C4-2B (cell line): ENCODE measurements at regions not wholly inside any gene's neighbourhood (a gene's known extent, or its start where the extent isn't known, plus 50 kb on each side); places are given as distances from the start of the nearest gene placed in this dataset.

Experiments used
- H3K27ac ChIP-seq: fragments of 450-650 bp; 2 replicates; pipeline ENCODE4 v1.5.1; 2017
- CTCF ChIP-seq: fragments of 450-650 bp; conservative IDR thresholded peaks from 2 replicates; pipeline ENCODE4 v1.5.1; 2017; ENCODE audit warnings: mild to moderate bottlenecking
- ZFX ChIP-seq: fragments of 450-650 bp; IDR thresholded peaks from 2 replicates; pipeline ENCODE4 v1.6.1; 2017

GRCh38 chr11:29324328-29324727 is 692.5 kb downstream of the KCNA4 start:
- TF ChIP-seq ZFX (no peak), CTCF (no peak)
- H3K27ac ChIP-seq = no peak overlapping the region

GRCh38 chr11:29321293-29322132 is 695.3 kb downstream of the KCNA4 start:
- TF ChIP-seq CTCF = no peak
- TF ChIP-seq ZFX = no peak
- no peak overlapping the region for H3K27ac ChIP-seq

- TF ChIP-seq CTCF (no peak), ZFX (no peak)
- no peak overlapping the region for H3K27ac ChIP-seq
Measured at GRCh38 chr11:29320196-29320595, 696.6 kb downstream of the KCNA4 start.

GRCh38 chr11:29319210-29319609 is 697.6 kb downstream of the KCNA4 start:
- no peak overlapping the region for H3K27ac ChIP-seq

GRCh38 chr11:29318134-29318845 is 698.5 kb downstream of the KCNA4 start:
- TF ChIP-seq ZFX = no peak
- no peak for TF ChIP-seq CTCF

More at GRCh38 chr11:29319210-29319609, 697.6 kb downstream of the KCNA4 start:
- TF ChIP-seq CTCF (no peak), ZFX (no peak)

GRCh38 chr11:29317694-29318093 is 699.1 kb downstream of the KCNA4 start:
- no peak for TF ChIP-seq ZFX
- TF ChIP-seq CTCF = no peak
- H3K27ac ChIP-seq = no peak overlapping the region

More at GRCh38 chr11:29318134-29318845, 698.5 kb downstream of the KCNA4 start:
- H3K27ac ChIP-seq = no peak overlapping the region

GRCh38 chr11:29315275-29315674 is 701.6 kb downstream of the KCNA4 start:
- no peak overlapping the region for H3K27ac ChIP-seq
- TF ChIP-seq CTCF (no peak), ZFX (no peak)
